H1 (cell line): ENCODE measurements at regions not wholly inside any gene's neighbourhood (a gene's known extent, or its start where the extent isn't known, plus 50 kb on each side); places are given as distances from the start of the nearest gene placed in this dataset.

Experiments used
- CTCF ChIA-PET: fragments of 300-600 bp; sonication (Branson Sonifier 250); formaldehyde crosslinking; loops from one replicate; lab custom pipeline; 2021; ENCODE audit not compliant: partially characterized antibody; lab: Charles Lee
- POLR2A ChIA-PET: fragments of 300-600 bp; sonication (Branson Sonifier 250); formaldehyde crosslinking; loops from one replicate; lab custom pipeline; 2021; ENCODE audit warnings: inconsistent platforms; ENCODE audit not compliant: partially characterized antibody; lab: Charles Lee
- DNase-seq, 2 experiments: peaks; one replicate each; pipeline versions ENCODE4 v3.0.0 to v3.0.0-alpha.2; 2010 to 2022; ENCODE audit warnings: low spot score in 2 of 2, low read depth in 1 of 2, mixed read lengths in 1 of 2
- FAIRE-seq: peaks from 2 replicates; lab custom pipeline; 2011; peaks lifted over from hg19 to GRCh38; lab: Jason Lieb, UNC
- H2AFZ ChIP-seq: 2 replicates; pipeline ENCODE4 v1.8.1; 2012; ENCODE audit warnings: low read length, inconsistent platforms
- H2AK5ac ChIP-seq: 2 replicates; pipeline ENCODE4 v1.6.1; 2013; ENCODE audit warnings: low read depth, low read length
- H2BK120ac ChIP-seq: replicated peaks from 2 replicates; pipeline ENCODE3; 2013; ENCODE audit warnings: low read depth, low read length, inconsistent platforms
- H2BK12ac ChIP-seq: 2 replicates; pipeline ENCODE4 v1.6.1; 2013; ENCODE audit warnings: low read depth, low read length
- H2BK15ac ChIP-seq: 2 replicates; pipeline ENCODE4 v1.6.1; 2013; ENCODE audit warnings: low read length
- H2BK20ac ChIP-seq: 2 replicates; pipeline ENCODE4 v1.6.1; 2013; ENCODE audit warnings: low read length
- H2BK5ac ChIP-seq: 2 replicates; pipeline ENCODE4 v1.6.1; 2013; ENCODE audit warnings: low read depth, low read length
- H3K14ac ChIP-seq: 2 replicates; pipeline ENCODE4 v1.6.1; 2013; ENCODE audit warnings: inconsistent platforms; ENCODE audit not compliant: insufficient read length
- H3K18ac ChIP-seq: 2 replicates; pipeline ENCODE4 v1.6.1; 2013; ENCODE audit warnings: low read length; ENCODE audit errors: extremely low read depth
- H3K23ac ChIP-seq: 2 replicates; pipeline ENCODE4 v1.6.1; 2013; ENCODE audit warnings: inconsistent platforms; ENCODE audit not compliant: insufficient read length
- H3K23me2 ChIP-seq: 2 replicates; pipeline ENCODE4 v1.6.1; 2013; ENCODE audit warnings: low read depth, low read length
- H3K27ac ChIP-seq: 2 replicates; pipeline ENCODE4 v1.6.1; 2011; ENCODE audit warnings: low read depth, low read length, inconsistent platforms
- H3K27me3 ChIP-seq, 4 experiments: replicated peaks in 1 of 4; 1 replicate in 1 of 4; 2 replicates in 3 of 4; pipeline versions ENCODE4 v1.6.1 to v1.8.1; 2011 to 2013; ENCODE audit warnings: low read length in 3 of 4, mild to moderate bottlenecking in 3 of 4, inconsistent platforms in 2 of 4, mixed read lengths in 2 of 4, moderate library complexity in 1 of 4; ENCODE audit not compliant: control insufficient read depth in 3 of 4, insufficient read depth in 3 of 4; ENCODE audit errors: extremely low read depth in 1 of 4
- H3K36me3 ChIP-seq, 4 experiments: 2 replicates each; pipeline versions ENCODE4 v1.6.1 to v1.8.1; 2011 to 2013; ENCODE audit warnings: mild to moderate bottlenecking in 4 of 4, low read length in 3 of 4, moderate library complexity in 2 of 4, control low read depth in 1 of 4, inconsistent platforms in 1 of 4; ENCODE audit not compliant: insufficient read depth in 4 of 4, control insufficient read depth in 2 of 4
- H3K4ac ChIP-seq: replicated peaks from 2 replicates; pipeline ENCODE3; 2013; ENCODE audit warnings: low read length, low read depth, mixed read lengths, inconsistent platforms; ENCODE audit not compliant: insufficient read length
- H3K4me1 ChIP-seq, 4 experiments: replicated peaks in 1 of 4; 1 replicate in 1 of 4; 2 replicates in 3 of 4; pipeline versions ENCODE4 v1.6.1 to v1.8.1; 2011 to 2013; ENCODE audit warnings: low read length in 3 of 4, inconsistent platforms in 2 of 4, mixed read lengths in 1 of 4; ENCODE audit not compliant: insufficient read depth in 4 of 4, control insufficient read depth in 3 of 4
- H3K4me2 ChIP-seq, 2 experiments: 2 replicates each; pipeline versions ENCODE4 v1.6.1 to v1.8.1; 2011 to 2013; ENCODE audit warnings: low read depth in 2 of 2, low read length in 2 of 2, control low read depth in 1 of 2, inconsistent platforms in 1 of 2, mild to moderate bottlenecking in 1 of 2; ENCODE audit not compliant: insufficient read depth in 1 of 2
- H3K4me3 ChIP-seq, 4 experiments: fragments of 200-600, 300-600 bp in 1 of 4; sonication (generic), shearing (Covaris generic), sonication (Bioruptor Twin) in 1 of 4; 2 replicates each; pipeline versions ENCODE4 v1.5.1 to v1.8.1; 2011 to 2016; ENCODE audit warnings: low read length in 4 of 4, low read depth in 3 of 4, control low read depth in 2 of 4, inconsistent platforms in 2 of 4, mild to moderate bottlenecking in 2 of 4, mixed read lengths in 1 of 4, moderate library complexity in 1 of 4; ENCODE audit not compliant: insufficient read depth in 2 of 4; ENCODE audit errors: extremely low read depth in 1 of 4
- H3K56ac ChIP-seq: replicated peaks from 2 replicates; pipeline ENCODE3; 2013; ENCODE audit warnings: low read depth, mild to moderate bottlenecking, mixed read lengths, low read length, inconsistent platforms; ENCODE audit not compliant: insufficient read length
- H3K79me1 ChIP-seq: 2 replicates; pipeline ENCODE4 v1.6.1; 2013; ENCODE audit warnings: low read depth, low read length, control low read depth
- H3K79me2 ChIP-seq, 2 experiments: 2 replicates each; pipeline versions ENCODE4 v1.6.1 to v1.8.1; 2012 to 2013; ENCODE audit warnings: low read length in 2 of 2, mild to moderate bottlenecking in 2 of 2, inconsistent platforms in 1 of 2; ENCODE audit not compliant: insufficient read depth in 2 of 2, control insufficient read depth in 1 of 2
- H3K9ac ChIP-seq, 4 experiments: replicated peaks in 1 of 4; 1 replicate in 1 of 4; 2 replicates in 3 of 4; pipeline versions ENCODE4 v1.6.1 to v1.8.1; 2011 to 2013; ENCODE audit warnings: low read depth in 3 of 4, low read length in 3 of 4, control low read depth in 2 of 4, mild to moderate bottlenecking in 2 of 4, moderate library complexity in 2 of 4, inconsistent platforms in 1 of 4; ENCODE audit errors: extremely low read depth in 1 of 4
- H3K9me3 ChIP-seq, 2 experiments: 2 replicates each; pipeline versions ENCODE4 v1.6.1 to v1.8.1; 2012 to 2013; ENCODE audit warnings: mild to moderate bottlenecking in 2 of 2, moderate library complexity in 2 of 2, control low read depth in 1 of 2, inconsistent platforms in 1 of 2, low read depth in 1 of 2, low read length in 1 of 2, mixed read lengths in 1 of 2; ENCODE audit not compliant: insufficient read depth in 2 of 2
- H4K20me1 ChIP-seq, 2 experiments: replicated peaks in 1 of 2; 2 replicates each; pipeline versions ENCODE3 to v1.8.1; 2011 to 2013; ENCODE audit warnings: inconsistent platforms in 2 of 2, low read length in 2 of 2, mild to moderate bottlenecking in 1 of 2; ENCODE audit not compliant: insufficient read depth in 2 of 2, control insufficient read depth in 1 of 2
- H4K5ac ChIP-seq: 2 replicates; pipeline ENCODE4 v1.6.1; 2013; ENCODE audit warnings: low read length, low read depth, mixed read lengths, inconsistent platforms; ENCODE audit not compliant: insufficient read length
- H4K8ac ChIP-seq: 2 replicates; pipeline ENCODE4 v1.8.0; 2013; ENCODE audit warnings: mild to moderate bottlenecking, moderate library complexity, low read length, inconsistent platforms; ENCODE audit not compliant: insufficient read depth; ENCODE audit errors: extremely low read depth
- H4K91ac ChIP-seq: replicated peaks from 2 replicates; pipeline ENCODE3; 2013; ENCODE audit warnings: low read length, mixed read lengths, inconsistent platforms; ENCODE audit not compliant: insufficient read length
- BRCA1 ChIP-seq: IDR thresholded peaks from 2 replicates; pipeline ENCODE4 v1.6.1; 2012; ENCODE audit warnings: low read depth, low read length, improper control_type of control experiment
- CREB1 ChIP-seq: IDR thresholded peaks from 2 replicates; pipeline ENCODE4 v1.6.1; 2012; ENCODE audit warnings: inconsistent platforms
- FOSL1 ChIP-seq: IDR thresholded peaks from 2 replicates; pipeline ENCODE4 v1.6.1; 2011; ENCODE audit warnings: mild to moderate bottlenecking, low read depth, low read length, moderate library complexity; ENCODE audit not compliant: insufficient read depth
- MAFK ChIP-seq: IDR thresholded peaks from 2 replicates; pipeline ENCODE4 v1.6.1; 2012; ENCODE audit warnings: low read depth, mild to moderate bottlenecking, improper control_type of control experiment, low read length
- POU5F1 ChIP-seq: IDR thresholded peaks from 2 replicates; pipeline ENCODE4 v1.6.1; 2011; ENCODE audit warnings: low read depth, mild to moderate bottlenecking, low read length, moderate library complexity
- RNF2 ChIP-seq: fragments of 200-900, 300-1000 bp; sonication (generic); IDR thresholded peaks from 2 replicates; pipeline ENCODE4 v1.7.1; 2016; ENCODE audit warnings: borderline replicate concordance, low read depth, mild to moderate bottlenecking, antibody characterized with exemption, low read length; ENCODE audit not compliant: poor library complexity, severe bottlenecking; ENCODE audit errors: missing control alignments
- SIX5 ChIP-seq: IDR thresholded peaks from 2 replicates; pipeline ENCODE4 v1.6.1; 2011; ENCODE audit warnings: mild to moderate bottlenecking, low read depth, low read length
- SP2 ChIP-seq: IDR thresholded peaks from 2 replicates; pipeline ENCODE4 v1.6.1; 2012; ENCODE audit warnings: mild to moderate bottlenecking, low read length, inconsistent platforms
- WGBS, 2 experiments: shearing (Covaris generic) in 1 of 2; methylation state at CpG; one replicate each; pipeline versions ENCODE4 v1.1.6 to v1.1.7; 2013 to 2015; ENCODE audit warnings: low lambda C conversion rate in 2 of 2, mixed read lengths in 2 of 2, inconsistent platforms in 1 of 2, low coverage in 1 of 2, missing lambda C conversion rate in 1 of 2; ENCODE audit not compliant: insufficient replicate concordance in 2 of 2, insufficient coverage in 1 of 2, insufficient read length in 1 of 2; ENCODE audit errors: extremely low coverage in 1 of 2, missing lambda C conversion rate in 1 of 2; 5-methylcytosine and 5-hydroxymethylcytosine counted together
- TF ChIP-seq, protein P1 (sequence below): IDR thresholded peaks from 2 replicates; pipeline ENCODE4 v1.6.1; 2011; ENCODE audit warnings: low read length, improper control_type of control experiment
- TF ChIP-seq, protein P2 (sequence below): IDR thresholded peaks from 2 replicates; pipeline ENCODE4 v1.6.1; 2012; ENCODE audit warnings: inconsistent platforms

DNA sequence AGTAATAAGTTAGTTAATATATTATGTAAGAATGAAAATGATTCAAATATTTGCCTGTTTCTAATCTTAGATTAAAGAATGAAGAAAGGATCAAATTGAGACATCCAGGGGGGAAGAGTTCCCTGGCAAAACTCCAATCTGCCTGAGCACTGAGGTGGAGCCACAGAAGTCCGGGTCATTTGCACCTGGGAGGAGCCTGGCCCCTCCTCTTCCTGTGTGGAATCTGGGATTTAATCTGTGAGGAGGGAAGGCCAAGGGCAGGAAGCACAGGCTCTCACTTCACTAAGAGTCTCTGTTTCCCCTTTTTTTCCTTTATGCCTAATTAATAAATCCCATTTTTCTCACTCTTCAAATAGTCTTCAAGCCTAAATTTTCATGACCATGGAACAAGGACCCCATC is 599.5 kb downstream of the FLRT2 start:
- Histone ChIP-seq H3K4ac (no peak overlapping the region), H2BK5ac (no peak overlapping the region), H3K14ac (no peak overlapping the region), H3K23me2 (no peaks in the 10 kb centered on the region), H4K20me1 (no peaks in the 10 kb centered on the region), H3K79me2 (no peaks in the 10 kb centered on the region), H2AK5ac (no peak overlapping the region), H3K27me3 (no peaks in the 10 kb centered on the region), H2BK120ac (no peak overlapping the region), H3K27ac (no peak overlapping the region), H3K79me1 (no peaks in the 10 kb centered on the region), H4K8ac (no peak overlapping the region), H2BK20ac (no peak overlapping the region), H3K18ac (no peak overlapping the region), H3K4me1 (no peaks in the 10 kb centered on the region), H2BK15ac (no peak overlapping the region), H3K36me3 (no peaks in the 10 kb centered on the region), H4K5ac (no peak overlapping the region), H3K4me2 (no peak overlapping the region), H3K56ac (no peak overlapping the region), H4K91ac (no peak overlapping the region), H3K9ac (no peak overlapping the region), H3K23ac (no peak overlapping the region), H3K4me3 (no peak overlapping the region), H2AFZ (peak overlapping the region; percentile 74; the same call in 1 of the 2 replicates), H3K9me3 (no peaks in the 10 kb centered on the region), H2BK12ac (no peak overlapping the region)
- WGBS, 2 experiments: 92% methylated on average over 1 of the region's 1 CpG; no CpG with 5 or more reads in 1 of the 2 experiments
- POLR2A ChIA-PET: no interaction called here
- FAIRE-seq (no peak), DNase-seq (no peak)
- CTCF ChIA-PET: interaction anchor here (1.1 kb wide), 2 partner anchors 24 to 1393 kb away, joined by 3 read pairs; no protein-coding TSS in a partner anchor
- no peak for TF ChIP-seq RNF2
- no peak for TF ChIP-seq SP2
- TF ChIP-seq CREB1: no peak
- TF ChIP-seq POU5F1: no peak
- TF ChIP-seq BRCA1: no peak
- TF ChIP-seq, protein P1, sequence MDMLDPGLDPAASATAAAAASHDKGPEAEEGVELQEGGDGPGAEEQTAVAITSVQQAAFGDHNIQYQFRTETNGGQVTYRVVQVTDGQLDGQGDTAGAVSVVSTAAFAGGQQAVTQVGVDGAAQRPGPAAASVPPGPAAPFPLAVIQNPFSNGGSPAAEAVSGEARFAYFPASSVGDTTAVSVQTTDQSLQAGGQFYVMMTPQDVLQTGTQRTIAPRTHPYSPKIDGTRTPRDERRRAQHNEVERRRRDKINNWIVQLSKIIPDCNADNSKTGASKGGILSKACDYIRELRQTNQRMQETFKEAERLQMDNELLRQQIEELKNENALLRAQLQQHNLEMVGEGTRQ: no peak
- TF ChIP-seq, protein P2, sequence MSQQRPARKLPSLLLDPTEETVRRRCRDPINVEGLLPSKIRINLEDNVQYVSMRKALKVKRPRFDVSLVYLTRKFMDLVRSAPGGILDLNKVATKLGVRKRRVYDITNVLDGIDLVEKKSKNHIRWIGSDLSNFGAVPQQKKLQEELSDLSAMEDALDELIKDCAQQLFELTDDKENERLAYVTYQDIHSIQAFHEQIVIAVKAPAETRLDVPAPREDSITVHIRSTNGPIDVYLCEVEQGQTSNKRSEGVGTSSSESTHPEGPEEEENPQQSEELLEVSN: no peak
- TF ChIP-seq FOSL1: no peak
- TF ChIP-seq SIX5: no peak
- TF ChIP-seq MAFK: no peak
